ENCODE measurements at regions not wholly inside any gene's neighbourhood (a gene's known extent, or its start where the extent isn't known, plus 50 kb on each side); places are given as distances from the start of the nearest gene placed in this dataset.
"Not testable (repeated sequence)": the region's sequence is repeated elsewhere in the genome, so short reads cannot be mapped to it uniquely, and the experiment has no call there.

GRCh38 chr18:30852541-30852940 lies 190.0 kb downstream of the DSC3 start:
- no peak for ATAC-seq
- no peak for DNase-seq (ENCODE audit: low spot score)
- intact Hi-C loops (cut with DNase I): no loop called here

GRCh38 chr18:30839056-30839561 lies 203.4 kb downstream of the DSC3 start:
- intact Hi-C loops (cut with DNase I); ATAC-seq; DNase-seq (ENCODE audit: low spot score): not testable (repeated sequence)

- ATAC-seq (no peak), DNase-seq (ENCODE audit: low spot score) (no peak)
- intact Hi-C loops (cut with DNase I): no loop called here
Measured at GRCh38 chr18:30828700-30829099, 213.8 kb downstream of the DSC3 start.

GRCh38 chr18:30819619-30820018 lies 222.9 kb downstream of the DSC3 start:
- peak; percentile 53 for ATAC-seq
- DNase-seq (ENCODE audit: low spot score): no peak
- intact Hi-C loops (cut with DNase I): no loop called here

GRCh38 chr18:30814446-30814845 lies 228.1 kb downstream of the DSC3 start:
- ATAC-seq: peak; percentile 80
- no peak for DNase-seq (ENCODE audit: low spot score)
- intact Hi-C loops (cut with DNase I): no loop called here

- intact Hi-C loops (cut with DNase I): no loop called here
- no peak for DNase-seq (ENCODE audit: low spot score)
- ATAC-seq: no peak
Measured at GRCh38 chr18:30811580-30811979, 231.0 kb downstream of the DSC3 start.

GRCh38 chr18:30810580-30810979 lies 232.0 kb downstream of the DSC3 start:
- intact Hi-C loops (cut with DNase I): no loop called here
- ATAC-seq (no peak), DNase-seq (ENCODE audit: low spot score) (no peak)

- DNase-seq (ENCODE audit: low spot score) (no peak), ATAC-seq (no peak)
- intact Hi-C loops (cut with DNase I): no loop called here
Measured at GRCh38 chr18:30806823-30807222, 235.7 kb downstream of the DSC3 start.

- no peak for ATAC-seq
- DNase-seq (ENCODE audit: low spot score): no peak
- intact Hi-C loops (cut with DNase I): no loop called here
Measured at GRCh38 chr18:30800800-30801199, 241.7 kb downstream of the DSC3 start.

GRCh38 chr18:30792051-30792450 lies 250.5 kb downstream of the DSC3 start:
- ATAC-seq: no peak
- intact Hi-C loops (cut with DNase I): no loop called here

GRCh38 chr18:30788411-30788991 lies 254.0 kb downstream of the DSC3 start:
- DNase-seq (ENCODE audit: low spot score); ATAC-seq; intact Hi-C loops (cut with DNase I): not testable (repeated sequence)

More at GRCh38 chr18:30792051-30792450, 250.5 kb downstream of the DSC3 start:
- DNase-seq (ENCODE audit: low spot score): no peak

GRCh38 chr18:30787410-30787809 lies 255.1 kb downstream of the DSC3 start:
- intact Hi-C loops (cut with DNase I): no loop called here
- no peak for DNase-seq (ENCODE audit: low spot score)

GRCh38 chr18:30781601-30782000 lies 260.9 kb downstream of the DSC3 start:
- ATAC-seq (no peak), DNase-seq (ENCODE audit: low spot score) (no peak)
- intact Hi-C loops (cut with DNase I): no loop called here

More at GRCh38 chr18:30787410-30787809, 255.1 kb downstream of the DSC3 start:
- ATAC-seq: no peak

- no peak for ATAC-seq
- DNase-seq (ENCODE audit: low spot score): no peak
- intact Hi-C loops (cut with DNase I): no loop called here
Measured at GRCh38 chr18:30775629-30776028, 266.9 kb downstream of the DSC3 start.

GRCh38 chr18:30772170-30772569 lies 270.4 kb downstream of the DSC3 start:
- ATAC-seq; intact Hi-C loops (cut with DNase I); DNase-seq (ENCODE audit: low spot score): not testable (repeated sequence)

GRCh38 chr18:30766053-30766452 lies 276.5 kb downstream of the DSC3 start:
- intact Hi-C loops (cut with DNase I): no loop called here
- ATAC-seq (no peak), DNase-seq (ENCODE audit: low spot score) (no peak)

- intact Hi-C loops (cut with DNase I): no loop called here
- no peak for DNase-seq (ENCODE audit: low spot score)
- no peak for ATAC-seq
Measured at GRCh38 chr18:30765247-30765646, 277.3 kb downstream of the DSC3 start.

GRCh38 chr18:30763902-30764350 lies 278.6 kb downstream of the DSC3 start:
- intact Hi-C loops (cut with DNase I): no loop called here
- DNase-seq (ENCODE audit: low spot score) (no peak), ATAC-seq (no peak)

GRCh38 chr18:30754846-30755245 lies 287.7 kb downstream of the DSC3 start:
- intact Hi-C loops (cut with DNase I): no loop called here
- ATAC-seq (no peak), DNase-seq (ENCODE audit: low spot score) (no peak)

GRCh38 chr18:30748541-30748940 lies 294.0 kb downstream of the DSC3 start:
- no peak for ATAC-seq
- intact Hi-C loops (cut with DNase I): no loop called here

GRCh38 chr18:30746224-30746623 lies 296.3 kb downstream of the DSC3 start:
- intact Hi-C loops (cut with DNase I): no loop called here
- no peak for DNase-seq (ENCODE audit: low spot score)
- no peak for ATAC-seq

More at GRCh38 chr18:30748541-30748940, 294.0 kb downstream of the DSC3 start:
- DNase-seq (ENCODE audit: low spot score): no peak

Measured in sciatic nerve (tissue), 2 donors.